NCI-H2171 (cell line): ENCODE measurements at regions not wholly inside any gene's neighbourhood (a gene's known extent, or its start where the extent isn't known, plus 50 kb on each side); places are given as distances from the start of the nearest gene placed in this dataset.

Experiments
- DNase-seq: peaks from one replicate; lab custom pipeline; 2025; lab: John Stamatoyannopoulos, UW

GRCh38 chr18:78650926-78651325 lies 328.7 kb upstream of the SALL3 start:
- no peak for DNase-seq

- DNase-seq: no peak
Observed at GRCh38 chr18:78652001-78652545, 327.5 kb upstream of the SALL3 start.

GRCh38 chr18:78655921-78656320 lies 323.7 kb upstream of the SALL3 start:
- no peak for DNase-seq

GRCh38 chr18:78656346-78656925 lies 323.2 kb upstream of the SALL3 start:
- DNase-seq: no peak

GRCh38 chr18:78658531-78658930 lies 321.1 kb upstream of the SALL3 start:
- DNase-seq: no peak

GRCh38 chr18:78659057-78659456 lies 320.6 kb upstream of the SALL3 start:
- DNase-seq: no peak

GRCh38 chr18:78659748-78660147 lies 319.9 kb upstream of the SALL3 start:
- DNase-seq: no peak

- DNase-seq: no peak
Observed at GRCh38 chr18:78660311-78660710, 319.3 kb upstream of the SALL3 start.

GRCh38 chr18:78661316-78661715 lies 318.3 kb upstream of the SALL3 start:
- DNase-seq: no peak

GRCh38 chr18:78662879-78663278 lies 316.7 kb upstream of the SALL3 start:
- DNase-seq: no peak

GRCh38 chr18:78664048-78664447 lies 315.6 kb upstream of the SALL3 start:
- DNase-seq: no peak

- DNase-seq: no peak
Observed at GRCh38 chr18:78664848-78665247, 314.8 kb upstream of the SALL3 start.

GRCh38 chr18:78665644-78666043 lies 314.0 kb upstream of the SALL3 start:
- no peak for DNase-seq

GRCh38 chr18:78666666-78667335 lies 312.8 kb upstream of the SALL3 start:
- DNase-seq: no peak

GRCh38 chr18:78670778-78671391 lies 308.7 kb upstream of the SALL3 start:
- no peak for DNase-seq

GRCh38 chr18:78671551-78671950 lies 308.1 kb upstream of the SALL3 start:
- no peak for DNase-seq

- DNase-seq: no peak
Observed at GRCh38 chr18:78672862-78673446, 306.7 kb upstream of the SALL3 start.

GRCh38 chr18:78673516-78674321 lies 305.9 kb upstream of the SALL3 start:
- no peak for DNase-seq

GRCh38 chr18:78675231-78675630 lies 304.4 kb upstream of the SALL3 start:
- no peak for DNase-seq

- no peak for DNase-seq
Observed at GRCh38 chr18:78676622-78677482, 302.8 kb upstream of the SALL3 start.
